ENCODE measurements at regions not wholly inside any gene's neighbourhood (a gene's known extent, or its start where the extent isn't known, plus 50 kb on each side); places are given as distances from the start of the nearest gene placed in this dataset.
A peak's percentile ranks its signal among the peaks of the same experiment; 100 is the strongest.

DNA sequence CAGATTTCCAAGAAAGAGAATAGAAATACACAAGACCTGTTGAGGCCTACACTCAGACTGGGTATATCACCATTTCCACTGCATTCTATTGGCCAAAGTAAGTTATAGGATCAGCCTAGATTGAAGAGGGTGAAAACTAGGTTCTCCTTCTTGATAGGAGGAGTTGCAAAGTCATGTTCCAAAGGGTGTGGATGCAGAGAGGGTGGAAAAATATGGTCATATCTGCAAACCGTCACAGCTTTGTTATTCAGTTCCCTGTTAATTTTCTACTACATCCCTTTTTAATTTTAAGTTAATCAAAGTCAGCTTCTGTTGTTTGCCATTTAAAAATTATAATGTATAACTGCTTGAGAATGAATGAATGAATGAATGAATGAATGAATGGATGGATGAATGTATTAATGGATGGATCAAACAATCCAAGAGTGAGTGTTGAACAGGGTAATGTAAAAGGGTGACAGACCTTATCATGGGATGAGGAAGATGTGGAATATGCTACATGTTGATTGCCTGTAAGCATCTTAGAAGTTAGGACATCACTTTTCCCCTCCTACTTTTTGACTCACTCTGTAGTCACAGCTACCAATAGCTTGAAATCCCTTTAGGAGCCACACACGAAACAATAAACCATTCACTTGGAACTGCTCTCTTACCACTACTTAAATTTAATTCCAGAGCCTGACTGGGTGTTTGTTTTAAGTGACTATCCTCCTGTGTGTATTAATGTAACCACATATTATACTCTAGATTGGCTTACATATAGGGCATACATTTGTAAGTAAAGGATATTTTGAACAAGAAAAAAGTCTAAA lies 121.5 kb downstream of the CCDC34 start:
- Histone ChIP-seq H3K4me1 (ENCODE audit: control insufficient read depth, insufficient read depth, low read length) (peaks cover 17% of the 10 kb centered on the region), H3K4me3 (ENCODE audit: low read length) (no peak overlapping the region), H3K4me2 (ENCODE audit: low read length) (no peak overlapping the region), H3K36me3 (ENCODE audit: insufficient read depth, low read length) (no peaks in the 10 kb centered on the region), H3K9ac (ENCODE audit: low read depth, low read length) (no peak overlapping the region), H3K9me3 (replicated peaks; ENCODE audit: low read length) (no peaks in the 10 kb centered on the region), H3K27me3 (ENCODE audit: control insufficient read depth, insufficient read depth, low read length) (no peaks in the 10 kb centered on the region)

DNA sequence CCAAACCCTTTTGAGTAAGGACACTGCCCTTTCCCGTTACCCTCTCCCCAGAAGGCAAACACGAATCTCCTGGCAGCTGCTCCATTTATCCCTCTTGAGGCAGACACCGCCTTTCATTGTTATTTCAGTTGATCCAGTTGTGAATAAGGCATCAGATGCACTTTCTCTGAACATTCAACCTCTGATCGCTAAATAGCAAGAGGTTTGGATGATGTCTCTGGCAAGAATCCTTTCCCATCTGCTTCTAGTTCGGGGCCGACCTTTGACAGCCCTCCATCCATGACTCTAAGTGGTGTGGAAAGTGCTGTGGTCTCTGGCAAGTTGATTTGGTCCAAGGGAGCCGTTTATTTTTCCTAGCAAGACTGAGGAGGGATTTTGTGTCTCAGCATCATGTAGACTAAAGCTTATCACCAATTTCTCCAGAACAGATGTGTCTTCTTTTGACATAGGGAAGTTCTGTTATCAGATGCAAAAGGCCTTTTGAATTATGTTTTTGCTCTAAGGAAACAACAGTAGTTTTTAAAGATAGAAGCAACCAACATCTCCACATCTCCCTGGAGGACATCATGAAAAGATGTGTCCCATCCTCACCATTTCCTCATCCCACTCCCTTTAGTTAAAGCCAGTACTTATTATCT lies 123.6 kb downstream of the CCDC34 start:
- no peaks in the 10 kb centered on the region for H3K27me3 ChIP-seq (ENCODE audit: control insufficient read depth, insufficient read depth, low read length)

GRCh38 chr11:27238811-27239210 lies 124.2 kb downstream of the CCDC34 start:
- Histone ChIP-seq H3K9me3 (replicated peaks; ENCODE audit: low read length) (no peaks in the 10 kb centered on the region), H3K27me3 (ENCODE audit: control insufficient read depth, insufficient read depth, low read length) (no peaks in the 10 kb centered on the region), H3K4me2 (ENCODE audit: low read length) (no peak overlapping the region), H3K9ac (ENCODE audit: low read depth, low read length) (no peak overlapping the region), H3K4me3 (ENCODE audit: low read length) (no peak overlapping the region), H3K4me1 (ENCODE audit: control insufficient read depth, insufficient read depth, low read length) (peaks cover 33% of the 10 kb centered on the region), H3K36me3 (ENCODE audit: insufficient read depth, low read length) (no peaks in the 10 kb centered on the region)

More for the DNA sequence above, 123.6 kb downstream of the CCDC34 start:
- no peaks in the 10 kb centered on the region for H3K36me3 ChIP-seq (ENCODE audit: insufficient read depth, low read length)
- H3K4me3 ChIP-seq (ENCODE audit: low read length) = no peak overlapping the region
- no peaks in the 10 kb centered on the region for H3K9me3 ChIP-seq (replicated peaks; ENCODE audit: low read length)
- H3K4me2 ChIP-seq (ENCODE audit: low read length) = no peak overlapping the region
- peaks cover 27% of the 10 kb centered on the region for H3K4me1 ChIP-seq (ENCODE audit: control insufficient read depth, insufficient read depth, low read length)
- H3K9ac ChIP-seq (ENCODE audit: low read depth, low read length) = no peak overlapping the region

- no peak overlapping the region for H3K4me3 ChIP-seq (ENCODE audit: low read length)
- H3K9me3 ChIP-seq (replicated peaks; ENCODE audit: low read length) = no peaks in the 10 kb centered on the region
- H3K9ac ChIP-seq (ENCODE audit: low read depth, low read length) = no peak overlapping the region
- H3K27me3 ChIP-seq (ENCODE audit: control insufficient read depth, insufficient read depth, low read length) = no peaks in the 10 kb centered on the region
- peaks cover 36% of the 10 kb centered on the region for H3K4me1 ChIP-seq (ENCODE audit: control insufficient read depth, insufficient read depth, low read length)
- no peak overlapping the region for H3K4me2 ChIP-seq (ENCODE audit: low read length)
- no peaks in the 10 kb centered on the region for H3K36me3 ChIP-seq (ENCODE audit: insufficient read depth, low read length)
Measured at GRCh38 chr11:27237643-27238042, 125.4 kb downstream of the CCDC34 start.

GRCh38 chr11:27234961-27235360 lies 128.1 kb downstream of the CCDC34 start:
- peaks cover 26% of the 10 kb centered on the region for H3K4me1 ChIP-seq (ENCODE audit: control insufficient read depth, insufficient read depth, low read length)
- no peak overlapping the region for H3K4me2 ChIP-seq (ENCODE audit: low read length)
- H3K27me3 ChIP-seq (ENCODE audit: control insufficient read depth, insufficient read depth, low read length) = peaks cover 8% of the 10 kb centered on the region
- no peaks in the 10 kb centered on the region for H3K36me3 ChIP-seq (ENCODE audit: insufficient read depth, low read length)
- H3K9me3 ChIP-seq (replicated peaks; ENCODE audit: low read length) = no peaks in the 10 kb centered on the region
- H3K9ac ChIP-seq (ENCODE audit: low read depth, low read length) = no peak overlapping the region
- no peak overlapping the region for H3K4me3 ChIP-seq (ENCODE audit: low read length)

GRCh38 chr11:27234043-27234668 lies 128.9 kb downstream of the CCDC34 start:
- Histone ChIP-seq H3K36me3 (ENCODE audit: insufficient read depth, low read length) (no peaks in the 10 kb centered on the region), H3K9ac (ENCODE audit: low read depth, low read length) (no peak overlapping the region), H3K9me3 (replicated peaks; ENCODE audit: low read length) (no peaks in the 10 kb centered on the region), H3K27me3 (ENCODE audit: control insufficient read depth, insufficient read depth, low read length) (peaks cover 11% of the 10 kb centered on the region), H3K4me1 (ENCODE audit: control insufficient read depth, insufficient read depth, low read length) (peaks cover 25% of the 10 kb centered on the region), H3K4me3 (ENCODE audit: low read length) (peak overlapping the region; percentile 32), H3K4me2 (ENCODE audit: low read length) (peak overlapping the region; percentile 71)

DNA sequence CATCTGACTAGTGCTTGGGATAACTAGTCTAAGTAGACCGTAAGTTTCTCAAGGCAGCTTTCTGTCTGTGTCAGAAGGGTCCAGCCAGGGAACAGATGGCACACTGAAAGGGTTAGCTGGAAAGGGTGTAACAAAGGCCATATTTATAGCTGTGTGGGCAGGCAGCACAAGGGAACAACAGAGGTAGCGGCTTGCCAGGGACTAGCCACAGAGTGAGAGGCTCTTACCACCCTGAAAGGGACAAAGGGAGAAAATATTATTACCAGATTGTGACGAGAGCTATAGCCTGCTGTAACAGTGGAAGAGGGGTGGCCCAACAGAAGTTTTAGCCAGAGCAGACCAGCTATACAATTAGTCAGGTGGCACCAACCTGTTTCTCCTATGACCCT lies 129.4 kb downstream of the CCDC34 start:
- Histone ChIP-seq H3K27me3 (ENCODE audit: control insufficient read depth, insufficient read depth, low read length) (peaks cover 15% of the 10 kb centered on the region), H3K9me3 (replicated peaks; ENCODE audit: low read length) (no peaks in the 10 kb centered on the region), H3K9ac (ENCODE audit: low read depth, low read length) (no peak overlapping the region), H3K4me2 (ENCODE audit: low read length) (peak overlapping the region; percentile 71), H3K4me1 (ENCODE audit: control insufficient read depth, insufficient read depth, low read length) (peaks cover 22% of the 10 kb centered on the region), H3K36me3 (ENCODE audit: insufficient read depth, low read length) (no peaks in the 10 kb centered on the region), H3K4me3 (ENCODE audit: low read length) (peak overlapping the region; percentile 32)

DNA sequence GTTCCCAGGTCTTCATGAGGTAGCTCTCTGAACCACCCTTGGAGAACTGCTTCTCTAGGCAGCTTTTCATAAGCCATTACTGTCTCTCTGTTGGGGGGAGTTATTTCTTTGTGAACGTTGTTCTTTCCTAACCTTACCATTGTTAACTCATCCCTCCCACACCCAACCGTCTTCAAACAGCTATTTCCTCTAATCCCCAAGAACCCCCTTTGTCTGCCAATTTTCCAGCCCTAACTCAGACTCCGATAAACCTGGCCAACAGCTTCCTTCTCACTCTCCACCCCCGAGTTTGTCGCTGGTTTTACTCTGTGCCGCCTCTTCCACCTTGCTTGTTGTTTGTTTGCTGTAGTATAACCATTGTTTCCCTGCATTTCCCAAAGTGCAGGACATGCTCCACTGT lies 131.5 kb downstream of the CCDC34 start:
- Histone ChIP-seq H3K9ac (ENCODE audit: low read depth, low read length) (no peak overlapping the region), H3K4me1 (ENCODE audit: control insufficient read depth, insufficient read depth, low read length) (peaks cover 22% of the 10 kb centered on the region), H3K36me3 (ENCODE audit: insufficient read depth, low read length) (no peaks in the 10 kb centered on the region), H3K9me3 (replicated peaks; ENCODE audit: low read length) (no peaks in the 10 kb centered on the region), H3K27me3 (ENCODE audit: control insufficient read depth, insufficient read depth, low read length) (peaks cover 15% of the 10 kb centered on the region), H3K4me2 (ENCODE audit: low read length) (no peak overlapping the region), H3K4me3 (ENCODE audit: low read length) (no peak overlapping the region)

- Histone ChIP-seq H3K36me3 (ENCODE audit: insufficient read depth, low read length) (no peaks in the 10 kb centered on the region), H3K4me1 (ENCODE audit: control insufficient read depth, insufficient read depth, low read length) (peaks cover 20% of the 10 kb centered on the region), H3K4me2 (ENCODE audit: low read length) (no peak overlapping the region), H3K4me3 (ENCODE audit: low read length) (no peak overlapping the region), H3K27me3 (ENCODE audit: control insufficient read depth, insufficient read depth, low read length) (peaks cover 15% of the 10 kb centered on the region), H3K9ac (ENCODE audit: low read depth, low read length) (no peak overlapping the region), H3K9me3 (replicated peaks; ENCODE audit: low read length) (no peaks in the 10 kb centered on the region)
Measured at GRCh38 chr11:27230192-27230572, 132.8 kb downstream of the CCDC34 start.

DNA sequence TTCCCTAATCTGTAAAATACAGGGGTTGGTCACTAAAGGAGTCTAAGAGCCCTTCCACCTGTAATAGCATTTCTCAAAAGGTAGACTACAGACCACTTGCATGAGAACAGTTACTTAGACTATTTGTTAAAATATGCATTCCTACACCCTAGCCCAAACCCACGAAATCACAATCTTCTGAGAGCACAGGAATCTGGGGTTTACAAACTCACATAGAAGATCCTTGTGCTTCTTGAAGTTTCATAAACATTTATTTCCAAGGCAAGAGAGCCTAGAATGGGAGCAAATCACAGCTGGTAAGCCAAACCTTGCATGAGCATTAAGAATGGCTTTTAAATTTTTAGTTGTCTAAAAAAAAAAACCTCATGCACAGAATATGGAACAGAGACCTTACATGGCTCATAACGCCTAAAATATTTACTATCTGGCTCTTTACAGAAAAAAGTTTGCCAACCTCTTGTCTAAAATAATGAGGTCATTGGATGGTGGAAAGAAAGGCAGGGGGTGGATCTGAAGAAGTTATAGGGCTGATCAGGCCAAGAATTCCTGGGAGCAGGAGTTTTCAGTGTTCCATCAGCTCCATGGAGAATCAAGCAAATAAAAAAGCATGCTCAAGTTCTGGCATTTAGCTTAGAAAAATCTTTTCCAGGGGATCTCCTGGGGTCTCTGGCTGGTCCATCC lies 133.4 kb downstream of the CCDC34 start:
- Histone ChIP-seq H3K27me3 (ENCODE audit: control insufficient read depth, insufficient read depth, low read length) (peaks cover 15% of the 10 kb centered on the region), H3K4me3 (ENCODE audit: low read length) (no peak overlapping the region), H3K4me2 (ENCODE audit: low read length) (no peak overlapping the region), H3K4me1 (ENCODE audit: control insufficient read depth, insufficient read depth, low read length) (peaks cover 15% of the 10 kb centered on the region), H3K36me3 (ENCODE audit: insufficient read depth, low read length) (no peaks in the 10 kb centered on the region), H3K9ac (ENCODE audit: low read depth, low read length) (no peak overlapping the region), H3K9me3 (replicated peaks; ENCODE audit: low read length) (no peaks in the 10 kb centered on the region)

DNA sequence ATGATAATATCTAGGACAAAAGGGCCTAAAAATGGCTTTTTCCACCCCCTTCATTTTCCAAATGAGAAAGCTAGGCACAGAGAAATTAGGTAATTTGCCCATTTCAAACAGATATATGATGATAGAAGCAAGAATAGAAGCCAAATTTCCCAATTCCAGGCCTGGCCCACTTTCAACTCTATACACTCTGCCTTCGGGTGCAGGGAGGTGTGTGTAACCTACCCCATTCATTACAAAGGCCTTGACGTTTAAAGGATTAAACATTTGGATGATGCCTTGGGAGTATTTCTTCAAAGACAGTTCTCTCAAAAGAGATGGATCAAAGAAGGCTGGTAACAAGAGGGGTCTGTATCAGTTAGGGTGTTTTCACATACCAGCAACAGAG lies 134.1 kb downstream of the CCDC34 start:
- H3K9ac ChIP-seq (ENCODE audit: low read depth, low read length) = no peak overlapping the region
- peaks cover 15% of the 10 kb centered on the region for H3K27me3 ChIP-seq (ENCODE audit: control insufficient read depth, insufficient read depth, low read length)
- no peak overlapping the region for H3K4me3 ChIP-seq (ENCODE audit: low read length)
- no peaks in the 10 kb centered on the region for H3K9me3 ChIP-seq (replicated peaks; ENCODE audit: low read length)
- H3K36me3 ChIP-seq (ENCODE audit: insufficient read depth, low read length) = no peaks in the 10 kb centered on the region
- H3K4me1 ChIP-seq (ENCODE audit: control insufficient read depth, insufficient read depth, low read length) = peaks cover 7% of the 10 kb centered on the region
- no peak overlapping the region for H3K4me2 ChIP-seq (ENCODE audit: low read length)
